C4-2B (cell line): ENCODE measurements at regions not wholly inside any gene's neighbourhood (a gene's known extent, or its start where the extent isn't known, plus 50 kb on each side); places are given as distances from the start of the nearest gene placed in this dataset.

ENCODE experiments used
- H3K27ac ChIP-seq: fragments of 450-650 bp; 2 replicates; pipeline ENCODE4 v1.5.1; 2017
- ZFX ChIP-seq: fragments of 450-650 bp; IDR thresholded peaks from 2 replicates; pipeline ENCODE4 v1.6.1; 2017
- TF ChIP-seq, protein P1 (sequence below): fragments of 450-650 bp; conservative IDR thresholded peaks from 2 replicates; pipeline ENCODE4 v1.5.1; 2017; ENCODE audit warnings: mild to moderate bottlenecking

DNA sequence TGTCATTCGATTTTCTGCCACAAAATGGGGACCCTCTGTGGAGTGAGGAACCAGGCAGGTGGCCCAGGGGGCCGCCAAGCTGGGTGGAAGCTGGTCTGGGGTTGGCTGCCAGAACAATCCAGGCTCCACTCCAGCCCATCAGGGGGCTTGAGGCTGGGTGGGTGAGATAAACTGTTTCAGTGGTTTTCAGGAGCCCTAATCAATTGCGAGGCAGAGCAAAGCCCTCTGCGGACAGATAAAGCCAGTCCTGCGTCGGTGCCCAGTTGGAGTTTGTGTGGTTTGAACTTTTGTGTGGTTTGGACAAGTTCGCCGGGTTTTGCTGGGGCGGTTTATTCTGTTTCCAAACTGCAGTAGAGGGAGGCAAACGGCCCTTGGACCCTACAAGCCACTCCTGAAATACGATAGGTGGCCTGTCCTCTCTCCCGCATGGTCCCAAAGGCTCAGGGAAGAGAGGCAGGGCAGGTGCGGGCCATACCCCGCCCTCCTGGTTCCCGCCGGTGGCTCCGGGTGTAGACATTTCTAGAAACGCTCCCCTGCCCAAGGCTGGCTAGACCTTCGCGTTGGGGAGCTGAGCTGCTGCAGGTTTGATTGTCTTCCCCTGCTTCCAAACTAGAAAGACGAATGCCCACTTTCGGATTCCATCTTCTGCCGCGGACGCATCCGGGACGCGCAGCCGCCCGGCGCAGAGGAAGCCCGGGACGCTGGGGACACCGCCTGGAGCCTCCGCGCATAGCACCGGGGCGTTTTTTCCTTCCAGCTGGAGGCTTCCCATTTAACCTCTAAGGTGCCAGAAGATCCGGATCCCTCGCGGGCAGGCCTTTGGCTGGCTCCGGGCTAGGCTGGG is 169.0 kb upstream of the BCOR start:
- TF ChIP-seq, protein P1, sequence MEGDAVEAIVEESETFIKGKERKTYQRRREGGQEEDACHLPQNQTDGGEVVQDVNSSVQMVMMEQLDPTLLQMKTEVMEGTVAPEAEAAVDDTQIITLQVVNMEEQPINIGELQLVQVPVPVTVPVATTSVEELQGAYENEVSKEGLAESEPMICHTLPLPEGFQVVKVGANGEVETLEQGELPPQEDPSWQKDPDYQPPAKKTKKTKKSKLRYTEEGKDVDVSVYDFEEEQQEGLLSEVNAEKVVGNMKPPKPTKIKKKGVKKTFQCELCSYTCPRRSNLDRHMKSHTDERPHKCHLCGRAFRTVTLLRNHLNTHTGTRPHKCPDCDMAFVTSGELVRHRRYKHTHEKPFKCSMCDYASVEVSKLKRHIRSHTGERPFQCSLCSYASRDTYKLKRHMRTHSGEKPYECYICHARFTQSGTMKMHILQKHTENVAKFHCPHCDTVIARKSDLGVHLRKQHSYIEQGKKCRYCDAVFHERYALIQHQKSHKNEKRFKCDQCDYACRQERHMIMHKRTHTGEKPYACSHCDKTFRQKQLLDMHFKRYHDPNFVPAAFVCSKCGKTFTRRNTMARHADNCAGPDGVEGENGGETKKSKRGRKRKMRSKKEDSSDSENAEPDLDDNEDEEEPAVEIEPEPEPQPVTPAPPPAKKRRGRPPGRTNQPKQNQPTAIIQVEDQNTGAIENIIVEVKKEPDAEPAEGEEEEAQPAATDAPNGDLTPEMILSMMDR, result peak; percentile 80
- TF ChIP-seq ZFX, result no peak

DNA sequence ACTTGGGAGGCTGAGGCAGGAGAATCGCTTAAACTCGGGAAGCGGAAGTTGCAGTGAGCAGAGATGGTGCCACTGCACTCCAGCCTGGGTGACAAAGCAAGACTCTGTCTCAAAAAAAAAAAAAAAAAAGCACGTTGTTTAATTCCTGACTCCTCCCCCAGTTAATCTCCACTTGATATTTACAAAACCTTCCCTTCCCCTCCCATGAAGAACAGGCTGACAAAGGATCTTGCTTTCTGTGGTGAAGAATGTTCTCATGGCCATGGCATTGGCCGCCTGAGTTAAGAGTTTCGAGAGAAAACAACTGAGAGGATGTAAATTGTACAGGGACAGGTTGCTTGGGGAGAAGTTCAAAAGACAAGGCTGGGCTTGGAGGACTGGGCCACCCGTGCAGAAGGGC is 168.2 kb upstream of the BCOR start:
- peak overlapping the region; percentile 60 for H3K27ac ChIP-seq
- no peak for TF ChIP-seq ZFX
- TF ChIP-seq, protein P1, result no peak

More for the DNA sequence above, 169.0 kb upstream of the BCOR start:
- peak overlapping the region; percentile 60 for H3K27ac ChIP-seq

DNA sequence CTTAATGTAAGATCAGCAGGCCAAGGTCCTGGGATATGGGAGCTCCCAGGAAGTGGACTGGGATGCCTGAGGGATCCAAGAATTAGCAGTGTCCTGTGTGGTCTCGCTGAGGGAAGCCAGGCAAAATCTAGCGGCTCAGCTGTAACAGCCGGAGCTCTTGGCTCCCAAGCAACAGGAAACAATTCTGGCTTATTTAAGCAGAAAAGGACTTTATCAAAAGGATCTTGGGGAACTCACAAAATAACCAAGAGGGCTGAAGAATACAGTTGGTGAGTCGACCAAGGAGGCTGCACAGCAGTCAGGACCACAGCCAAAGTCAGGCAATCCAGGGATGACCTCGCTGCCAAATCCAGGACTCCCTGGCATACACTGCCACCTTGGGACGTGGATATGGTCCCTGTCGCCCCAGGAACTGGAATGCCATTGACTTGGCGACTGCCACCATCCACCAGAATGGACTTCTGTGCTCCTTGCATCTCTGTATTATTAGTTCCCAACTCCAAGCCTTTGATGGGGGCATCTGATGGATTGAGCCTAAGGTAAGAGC is 165.3 kb upstream of the BCOR start:
- no peak overlapping the region for H3K27ac ChIP-seq
- TF ChIP-seq, protein P1, result no peak
- no peak for TF ChIP-seq ZFX

DNA sequence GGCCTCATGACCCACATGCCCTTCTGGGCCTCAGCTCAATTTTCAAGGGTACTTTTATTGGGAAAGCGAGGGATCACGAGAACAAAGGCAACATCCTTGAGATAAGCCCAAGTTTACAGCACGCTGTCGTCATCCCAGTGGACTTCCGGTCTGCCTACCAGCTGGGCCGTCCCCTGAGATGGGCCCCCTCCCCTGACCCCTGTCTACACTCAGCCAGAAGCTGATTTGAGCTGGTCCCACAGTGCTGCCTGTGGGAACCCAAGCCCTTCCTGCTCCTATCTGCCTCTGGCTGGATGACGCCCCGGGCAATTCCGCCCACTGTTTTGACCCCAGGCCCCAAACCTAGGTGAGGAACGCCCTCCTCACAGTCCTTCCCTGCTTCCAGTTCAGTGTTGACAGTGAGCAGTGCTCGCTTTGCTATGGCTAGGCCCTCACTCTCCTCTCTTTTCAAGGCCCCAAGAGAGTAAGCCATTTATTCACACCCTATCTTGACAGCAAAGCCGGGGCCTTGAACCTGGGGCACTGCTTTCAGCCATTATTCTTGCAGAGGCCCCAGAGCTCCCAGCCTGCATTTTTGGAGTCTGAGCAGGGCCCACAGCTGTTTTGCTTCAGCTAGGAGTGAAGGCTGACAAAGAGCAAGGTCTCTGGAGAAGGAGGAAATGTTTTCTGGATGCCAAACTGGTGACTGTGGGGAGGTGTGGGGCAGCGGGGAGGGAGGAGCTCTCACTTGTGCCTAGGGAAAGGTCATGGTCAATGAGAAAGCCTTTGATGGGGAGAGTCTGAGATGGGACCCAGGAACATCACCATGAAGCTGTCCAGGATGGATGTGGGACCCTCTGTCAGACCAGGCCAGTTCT is 164.6 kb upstream of the BCOR start:
- TF ChIP-seq ZFX, result no peak
- TF ChIP-seq, protein P1, result no peak
- no peak overlapping the region for H3K27ac ChIP-seq

DNA sequence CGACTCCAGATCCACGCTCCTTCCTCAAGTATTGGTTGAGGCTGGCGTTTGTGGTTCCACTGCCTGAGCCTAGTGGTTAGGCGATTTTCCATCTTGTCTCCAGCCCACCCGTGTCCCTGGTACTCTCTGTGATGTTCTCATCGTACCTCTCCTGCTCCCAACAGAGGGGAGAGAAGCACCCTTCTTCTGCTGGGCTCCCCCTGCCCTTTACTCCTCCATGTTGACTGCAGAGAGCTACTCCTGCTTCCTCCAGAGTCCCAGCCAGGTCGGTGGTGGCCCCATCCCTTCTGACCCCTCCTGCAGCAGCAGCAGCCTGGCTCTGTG is 164.0 kb upstream of the BCOR start:
- no peak overlapping the region for H3K27ac ChIP-seq

DNA sequence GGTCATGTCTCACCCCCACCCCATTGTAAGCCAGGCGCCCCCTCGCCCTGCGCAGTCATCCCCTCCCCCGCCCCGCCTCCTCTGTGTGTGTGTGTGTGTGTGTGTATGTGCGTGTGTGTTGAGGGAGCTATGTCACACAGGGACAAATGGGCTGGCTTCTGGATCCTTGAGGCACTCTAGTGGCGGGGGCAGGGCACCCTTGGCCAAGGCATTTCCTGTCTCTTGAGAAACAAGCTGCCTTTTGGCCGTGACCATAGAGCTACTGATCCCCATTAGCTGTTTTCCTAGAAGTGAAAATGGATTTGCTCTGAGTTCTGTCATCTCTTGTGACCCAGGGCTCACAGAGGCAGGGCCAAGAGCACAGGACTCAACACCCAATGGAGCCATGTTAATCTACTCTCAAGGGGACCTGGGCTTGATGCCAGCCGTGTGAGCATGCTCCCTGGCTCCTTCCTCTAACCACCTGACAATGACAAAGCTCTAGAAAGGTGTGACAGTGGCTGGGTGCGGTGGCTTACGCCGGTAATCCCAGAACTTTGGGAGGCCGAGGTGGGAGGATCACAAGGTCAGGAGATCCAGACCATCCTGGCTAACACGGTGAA is 162.5 kb upstream of the BCOR start:
- no peak for TF ChIP-seq ZFX
- TF ChIP-seq, protein P1, result no peak
- H3K27ac ChIP-seq, result no peak overlapping the region

More for the DNA sequence above, 164.0 kb upstream of the BCOR start:
- TF ChIP-seq ZFX, result no peak
- TF ChIP-seq, protein P1, result no peak
